HG03060 (cell line): ENCODE measurements at regions not wholly inside any gene's neighbourhood (a gene's known extent, or its start where the extent isn't known, plus 50 kb on each side); places are given as distances from the start of the nearest gene placed in this dataset.
"Not testable (repeated sequence)": the region's sequence is repeated elsewhere in the genome, so short reads cannot be mapped to it uniquely, and the experiment has no call there.

Experiments
- ATAC-seq: cut with Tn5 transposase; IDR thresholded peaks from one replicate; pipeline ENCODE4 v1.9.1; 2021; ENCODE audit warnings: low read depth, moderate number of reproducible peaks; ENCODE audit not compliant: unreplicated experiment

GRCh38 chr9:32142074-32142473 lies 242.4 kb upstream of the ACO1 start:
- no peak for ATAC-seq

GRCh38 chr9:32148553-32148952 lies 235.9 kb upstream of the ACO1 start:
- not testable (repeated sequence) for ATAC-seq

- ATAC-seq = no peak
These were observed 223.2 kb upstream of the ACO1 start for GRCh38 chr9:32161209-32161608.

- peak; percentile 95 for ATAC-seq
These were observed 222.7 kb upstream of the ACO1 start for GRCh38 chr9:32161720-32162119.

- ATAC-seq = not testable (repeated sequence)
These were observed 218.1 kb upstream of the ACO1 start for GRCh38 chr9:32166316-32166715.

GRCh38 chr9:32171339-32171738 lies 213.1 kb upstream of the ACO1 start:
- no peak for ATAC-seq

GRCh38 chr9:32172256-32172655 lies 212.2 kb upstream of the ACO1 start:
- no peak for ATAC-seq

- no peak for ATAC-seq
These were observed 207.0 kb upstream of the ACO1 start for GRCh38 chr9:32177396-32177795.

- ATAC-seq = no peak
These were observed 203.8 kb upstream of the ACO1 start for GRCh38 chr9:32180597-32180996.

GRCh38 chr9:32200241-32200640 lies 184.2 kb upstream of the ACO1 start:
- no peak for ATAC-seq

GRCh38 chr9:32200896-32201295 lies 183.5 kb upstream of the ACO1 start:
- no peak for ATAC-seq

- not testable (repeated sequence) for ATAC-seq
These were observed 175.3 kb upstream of the ACO1 start for GRCh38 chr9:32209164-32209563.

GRCh38 chr9:32218100-32218767 lies 166.2 kb upstream of the ACO1 start:
- ATAC-seq = peak; percentile 99

GRCh38 chr9:32220750-32221149 lies 163.7 kb upstream of the ACO1 start:
- no peak for ATAC-seq

- ATAC-seq = no peak
These were observed 150.0 kb upstream of the ACO1 start for GRCh38 chr9:32234451-32234850.

- no peak for ATAC-seq
These were observed 137.3 kb upstream of the ACO1 start for GRCh38 chr9:32247168-32247567.

- ATAC-seq = no peak
These were observed 136.2 kb upstream of the ACO1 start for GRCh38 chr9:32248189-32248712.

GRCh38 chr9:32251539-32251938 lies 132.9 kb upstream of the ACO1 start:
- ATAC-seq = peak; percentile 60

- ATAC-seq = no peak
These were observed 130.7 kb upstream of the ACO1 start for GRCh38 chr9:32253731-32254130.

GRCh38 chr9:32255026-32255425 lies 129.4 kb upstream of the ACO1 start:
- ATAC-seq = no peak

GRCh38 chr9:32258482-32258881 lies 126.0 kb upstream of the ACO1 start:
- ATAC-seq = no peak

- no peak for ATAC-seq
These were observed 124.1 kb upstream of the ACO1 start for GRCh38 chr9:32260151-32260862.
